IMR-90 (cell line): ENCODE measurements at regions not wholly inside any gene's neighbourhood (a gene's known extent, or its start where the extent isn't known, plus 50 kb on each side); places are given as distances from the start of the nearest gene placed in this dataset.

ENCODE experiments used
- ATAC-seq: fragments of 200-7000 bp; cut with Tn5 transposase; 2 replicates; pipeline ENCODE4 v1.9.1; 2020; ENCODE audit warnings: low read depth, mild to moderate bottlenecking, moderate library complexity
- BruUV-seq: library from RNA; stranded (reverse); fragments of 400-500 nt; replicated peaks from 2 replicates; lab custom pipeline; 2021; lab: Mats Ljungman, UMichigan
- CTCF ChIA-PET: fragments of 300-600 bp; formaldehyde crosslinking; extraction: SDS; loops from one replicate; lab custom pipeline; 2021; ENCODE audit warnings: antibody characterized with exemption; lab: Yijun Ruan, JAX
- POLR2A ChIA-PET: fragments of 300-600 bp; sonication (Branson Sonifier 250); formaldehyde crosslinking; loops from one replicate; lab custom pipeline; 2022; ENCODE audit warnings: antibody characterized with exemption; ENCODE audit not compliant: unreplicated experiment; lab: Charles Lee
- DNase-seq: peaks from one replicate; pipeline ENCODE4 v3.0.0; 2013
- H2AFZ ChIP-seq: replicated peaks from 2 replicates; pipeline ENCODE3; 2013; ENCODE audit warnings: low read length, mild to moderate bottlenecking; ENCODE audit not compliant: poor library complexity
- H2AK5ac ChIP-seq: 2 replicates; pipeline ENCODE4 v1.6.1; 2013; ENCODE audit warnings: low read depth, low read length, inconsistent platforms
- H2AK9ac ChIP-seq: replicated peaks from 2 replicates; pipeline ENCODE3; 2013; ENCODE audit warnings: mild to moderate bottlenecking, low read depth, low read length, moderate library complexity; ENCODE audit not compliant: poor library complexity
- H2BK120ac ChIP-seq: 2 replicates; pipeline ENCODE4 v1.6.1; 2013; ENCODE audit warnings: low read depth, low read length, inconsistent platforms
- H2BK15ac ChIP-seq: 3 replicates; pipeline ENCODE4 v1.6.1; 2013; ENCODE audit warnings: low read depth, low read length, inconsistent platforms
- H2BK20ac ChIP-seq: 2 replicates; pipeline ENCODE4 v1.6.1; 2013; ENCODE audit warnings: low read depth, mild to moderate bottlenecking, inconsistent platforms, low read length, moderate library complexity
- H2BK5ac ChIP-seq: 2 replicates; pipeline ENCODE4 v1.6.1; 2013; ENCODE audit warnings: mild to moderate bottlenecking, low read depth, low read length, inconsistent platforms; ENCODE audit not compliant: poor library complexity, severe bottlenecking
- H3K14ac ChIP-seq: replicated peaks from 2 replicates; pipeline ENCODE4 v1.6.1; 2013; ENCODE audit warnings: low read depth, low read length, inconsistent platforms
- H3K18ac ChIP-seq: 2 replicates; pipeline ENCODE4 v1.6.1; 2013; ENCODE audit warnings: low read depth, low read length, control low read depth
- H3K23ac ChIP-seq: 2 replicates; pipeline ENCODE4 v1.6.1; 2013; ENCODE audit warnings: low read depth, low read length, inconsistent platforms
- H3K27ac ChIP-seq: 2 replicates; pipeline ENCODE4 v1.5.1; 2013; ENCODE audit warnings: mild to moderate bottlenecking, control low read depth, low read length; ENCODE audit not compliant: insufficient read depth
- H3K27me3 ChIP-seq: 2 replicates; pipeline ENCODE4 v1.6.1; 2013; ENCODE audit warnings: low read length; ENCODE audit not compliant: control insufficient read depth, insufficient read depth
- H3K36me3 ChIP-seq: 2 replicates; pipeline ENCODE4 v1.6.1; 2013; ENCODE audit warnings: low read length, mixed read lengths; ENCODE audit not compliant: control insufficient read depth, insufficient read depth
- H3K4ac ChIP-seq: 2 replicates; pipeline ENCODE4 v1.6.1; 2013; ENCODE audit warnings: low read depth, low read length, inconsistent platforms
- H3K4me1 ChIP-seq: 2 replicates; pipeline ENCODE4 v1.6.1; 2013; ENCODE audit warnings: low read length, mixed read lengths; ENCODE audit not compliant: control insufficient read depth, insufficient read depth
- H3K4me2 ChIP-seq: 2 replicates; pipeline ENCODE4 v1.6.1; 2013; ENCODE audit warnings: low read depth, mild to moderate bottlenecking, control low read depth, low read length, moderate library complexity
- H3K4me3 ChIP-seq: 2 replicates; pipeline ENCODE4 v1.5.1; 2013; ENCODE audit warnings: low read depth, mild to moderate bottlenecking, control low read depth, low read length, moderate library complexity; ENCODE audit not compliant: insufficient read depth
- H3K56ac ChIP-seq: 2 replicates; pipeline ENCODE4 v1.6.1; 2013; ENCODE audit warnings: low read length, inconsistent platforms; ENCODE audit not compliant: insufficient read depth; ENCODE audit errors: extremely low read depth
- H3K79me1 ChIP-seq, 2 experiments: 2 replicates each; pipeline ENCODE4 v1.6.1; 2013; ENCODE audit warnings: low read length in 2 of 2, inconsistent platforms in 1 of 2, low read depth in 1 of 2
- H3K9ac ChIP-seq: 2 replicates; pipeline ENCODE4 v1.6.1; 2013; ENCODE audit warnings: low read depth, low read length, control low read depth
- H3K9me1 ChIP-seq: 2 replicates; pipeline ENCODE4 v1.6.1; 2013; ENCODE audit warnings: low read length, inconsistent platforms; ENCODE audit not compliant: insufficient read depth
- H3K9me3 ChIP-seq: 2 replicates; pipeline ENCODE4 v1.6.1; 2013; ENCODE audit warnings: low read length; ENCODE audit not compliant: control insufficient read depth, insufficient read depth
- H4K20me1 ChIP-seq: 2 replicates; pipeline ENCODE4 v1.6.1; 2013; ENCODE audit warnings: low read length, inconsistent platforms; ENCODE audit not compliant: insufficient read depth
- H4K5ac ChIP-seq: 2 replicates; pipeline ENCODE4 v1.6.1; 2013; ENCODE audit warnings: mild to moderate bottlenecking, low read depth, low read length, control low read depth
- H4K8ac ChIP-seq, 2 experiments: 2 replicates each; pipeline ENCODE4 v1.6.1; 2013; ENCODE audit warnings: low read depth in 2 of 2, low read length in 2 of 2, control low read depth in 1 of 2, inconsistent platforms in 1 of 2
- H4K91ac ChIP-seq: 2 replicates; pipeline ENCODE4 v1.6.1; 2013; ENCODE audit warnings: low read depth, low read length, inconsistent platforms; ENCODE audit not compliant: insufficient read depth
- CHD1 ChIP-seq: IDR thresholded peaks from 2 replicates; pipeline ENCODE4 v1.6.1; 2012; ENCODE audit warnings: low read depth, low read length, improper control_type of control experiment
- CTCF ChIP-seq: conservative IDR thresholded peaks from 2 replicates; pipeline ENCODE4 v1.5.1; 2012; ENCODE audit warnings: mild to moderate bottlenecking, low read depth, low read length, improper control_type of control experiment
- FOS ChIP-seq: fragments of 150-350 bp; IDR thresholded peaks from 2 replicates; pipeline ENCODE4 v1.6.1; 2016; ENCODE audit warnings: low read depth, low read length
- MAZ ChIP-seq: IDR thresholded peaks from 2 replicates; pipeline ENCODE4 v1.6.1; 2012; ENCODE audit warnings: low read depth, mild to moderate bottlenecking, low read length, improper control_type of control experiment, moderate library complexity, borderline replicate concordance
- NFE2L2 ChIP-seq: fragments of 150-350 bp; IDR thresholded peaks from 2 replicates; pipeline ENCODE4 v1.6.1; 2016; ENCODE audit warnings: low read depth, mild to moderate bottlenecking, low read length
- POLR2A ChIP-seq: IDR thresholded peaks from 2 replicates; pipeline ENCODE4 v1.6.1; 2012; ENCODE audit warnings: mild to moderate bottlenecking, low read depth, low read length
- RAD21 ChIP-seq: IDR thresholded peaks from 2 replicates; pipeline ENCODE4 v1.6.1; 2012; ENCODE audit warnings: low read length, improper control_type of control experiment
- RCOR1 ChIP-seq: IDR thresholded peaks from 2 replicates; pipeline ENCODE4 v1.6.1; 2012; ENCODE audit warnings: mild to moderate bottlenecking, low read length, improper control_type of control experiment; ENCODE audit not compliant: insufficient replicate concordance
- RFX5 ChIP-seq: IDR thresholded peaks from 2 replicates; pipeline ENCODE4 v1.8.0; 2012; ENCODE audit warnings: low read depth, mild to moderate bottlenecking, low read length, moderate library complexity
- SMC3 ChIP-seq: fragments of 150-350 bp; IDR thresholded peaks from 2 replicates; pipeline ENCODE4 v1.6.1; 2016; ENCODE audit warnings: low read depth, mild to moderate bottlenecking, antibody characterized with exemption, low read length, moderate library complexity
- WGBS, 2 experiments: methylation state at CpG; one replicate each; pipeline versions ENCODE4 v1.1.5 to v1.1.7; 2013; ENCODE audit warnings: missing lambda C conversion rate in 2 of 2; ENCODE audit not compliant: insufficient read length in 1 of 2; ENCODE audit errors: extremely low coverage in 2 of 2; 5-methylcytosine and 5-hydroxymethylcytosine counted together
- dilution Hi-C: fragments of 300-500 bp; cut with HindIII; formaldehyde crosslinking; loops from one replicate; pipeline ENCODE4 v1.14.3; 2018; ENCODE audit warnings: low sequenced_read_pairs; ENCODE audit not compliant: unreplicated experiment
- in situ Hi-C: fragments of 300-500 bp; cut with MboI; formaldehyde crosslinking; loops from 3 replicates; pipeline ENCODE4 v1.14.3; 2019; ENCODE audit warnings: low sequenced_read_pairs, inconsistent platforms, mixed read lengths
- intact Hi-C: fragments of 100-400 bp; cut with micrococcal nuclease; formaldehyde crosslinking; loops from 2 replicates; pipeline ENCODE4 v1.10.0; 2022
- TF ChIP-seq, protein P1 (sequence below): fragments of 150-350 bp; IDR thresholded peaks from 2 replicates; pipeline ENCODE4 v1.6.1; 2016; ENCODE audit warnings: low read depth, mild to moderate bottlenecking, low read length, moderate library complexity, borderline replicate concordance

DNA sequence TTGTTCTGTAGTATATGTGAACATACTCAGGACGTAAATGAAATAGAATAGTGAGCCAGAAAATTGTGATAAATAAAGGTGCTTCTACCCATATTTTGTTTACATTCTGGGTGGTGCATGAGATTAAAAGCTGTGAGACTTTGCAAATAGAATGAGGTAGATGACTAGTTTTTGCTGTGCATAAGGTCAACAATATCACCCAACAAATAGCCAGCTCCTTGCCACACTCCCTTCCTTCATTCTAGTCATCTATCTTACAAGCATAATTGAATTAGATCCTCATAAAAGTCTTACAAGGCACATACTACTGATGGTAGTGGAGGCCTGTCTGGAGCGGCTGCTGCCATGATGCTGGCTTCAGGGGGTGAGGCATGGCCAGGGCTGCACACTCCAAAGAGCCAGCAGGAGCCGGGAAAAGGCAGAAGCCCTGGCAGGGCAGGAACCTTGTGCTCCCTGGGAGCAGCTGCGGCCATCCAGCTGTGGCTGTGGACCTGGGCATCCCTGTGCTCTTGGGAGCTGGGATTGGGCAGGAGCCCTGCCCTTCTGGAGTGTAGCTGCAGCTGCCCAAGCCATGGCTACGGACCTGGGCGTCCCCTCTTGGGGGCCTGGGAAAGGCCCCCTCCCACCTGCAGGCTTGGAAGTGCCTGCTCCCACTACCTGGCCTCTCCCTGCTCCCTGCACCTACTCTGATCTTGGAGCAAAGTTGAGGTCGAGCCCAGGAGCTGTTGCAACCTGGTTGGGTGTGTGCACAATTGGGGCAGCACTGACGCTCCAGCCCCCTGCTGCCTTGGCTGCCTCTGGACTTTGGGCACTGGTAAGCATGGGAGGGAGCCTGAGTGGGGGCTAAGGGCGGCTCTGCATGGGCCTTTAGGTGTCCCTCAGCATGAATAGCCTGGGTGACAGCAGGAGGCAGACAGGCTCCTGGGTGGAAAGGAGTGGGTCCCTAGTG lies 112.8 kb downstream of the DACT1 start:
- ChIA-PET POLR2A (no interaction called here), CTCF (no interaction called here)
- Histone ChIP-seq H2BK5ac (no peak overlapping the region), H3K4me2 (no peak overlapping the region), H2AK9ac (no peak overlapping the region), H3K27me3 (peaks cover 3% of the 10 kb centered on the region; the same call in 1 of the 2 replicates), H3K18ac (no peak overlapping the region), H3K4me3 (no peak overlapping the region), H3K27ac (no peak overlapping the region), H4K20me1 (peaks cover 4% of the 10 kb centered on the region; the same call in 1 of the 2 replicates), H4K5ac (no peak overlapping the region), H4K8ac (no peak overlapping the region), H3K4ac (0 out of 2 replicates have a peak overlapping the region, but pooled peaks have one; percentile 11), H3K79me1 (no peaks in the 10 kb centered on the region), H2BK15ac (no peak overlapping the region), H2AFZ (no peak overlapping the region), H3K4me1 (peaks cover 13% of the 10 kb centered on the region), H3K23ac (no peak overlapping the region), H3K14ac (no peak overlapping the region), H2BK120ac (no peak overlapping the region), H2BK20ac (0 out of 2 replicates have a peak overlapping the region, but pooled peaks have one; percentile 50), H3K56ac (no peak overlapping the region), H3K9ac (no peak overlapping the region), H3K9me1 (peaks cover 5% of the 10 kb centered on the region; the same call in 1 of the 2 replicates), H3K36me3 (no peaks in the 10 kb centered on the region), H2AK5ac (0 out of 2 replicates have a peak overlapping the region, but pooled peaks have one; percentile 12), H4K91ac (no peak overlapping the region), H3K9me3 (no peaks in the 10 kb centered on the region)
- ATAC-seq (no peak), DNase-seq (no peak)
- intact Hi-C loops: no loop called here
- dilution Hi-C loops: no loop called here
- WGBS, 2 experiments: 100% methylated on average over 1 of the region's 9 CpGs; no CpG with 5 or more reads in 1 of the 2 experiments
- in situ Hi-C loops: no loop called here
- no TSS peak for BruUV-seq
- TF ChIP-seq POLR2A (no peak), CTCF (no peak), MAZ (no peak), RCOR1 (no peak), CHD1 (no peak), FOS (no peak), SMC3 (no peak), RFX5 (no peak), NFE2L2 (no peak), RAD21 (no peak)
- TF ChIP-seq, protein P1, sequence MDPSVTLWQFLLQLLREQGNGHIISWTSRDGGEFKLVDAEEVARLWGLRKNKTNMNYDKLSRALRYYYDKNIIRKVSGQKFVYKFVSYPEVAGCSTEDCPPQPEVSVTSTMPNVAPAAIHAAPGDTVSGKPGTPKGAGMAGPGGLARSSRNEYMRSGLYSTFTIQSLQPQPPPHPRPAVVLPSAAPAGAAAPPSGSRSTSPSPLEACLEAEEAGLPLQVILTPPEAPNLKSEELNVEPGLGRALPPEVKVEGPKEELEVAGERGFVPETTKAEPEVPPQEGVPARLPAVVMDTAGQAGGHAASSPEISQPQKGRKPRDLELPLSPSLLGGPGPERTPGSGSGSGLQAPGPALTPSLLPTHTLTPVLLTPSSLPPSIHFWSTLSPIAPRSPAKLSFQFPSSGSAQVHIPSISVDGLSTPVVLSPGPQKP: no peak
